H1 (cell line): ENCODE measurements at regions not wholly inside any gene's neighbourhood (a gene's known extent, or its start where the extent isn't known, plus 50 kb on each side); places are given as distances from the start of the nearest gene placed in this dataset.

Experiments used
- ASH2L ChIP-seq: fragments of 200-600, 300-600 bp; sonication (generic); IDR thresholded peaks from one replicate; pipeline ENCODE4 v1.7.1; 2017; ENCODE audit warnings: low read length
- ATF3 ChIP-seq: IDR thresholded peaks from 2 replicates; pipeline ENCODE4 v1.6.1; 2011; ENCODE audit warnings: low read depth, mild to moderate bottlenecking, low read length; ENCODE audit not compliant: insufficient read depth
- CHD1 ChIP-seq: IDR thresholded peaks from 2 replicates; pipeline ENCODE4 v1.6.1; 2012; ENCODE audit warnings: low read depth, low read length, improper control_type of control experiment
- CHD2 ChIP-seq: IDR thresholded peaks from 2 replicates; pipeline ENCODE4 v1.6.1; 2012; ENCODE audit warnings: low read length, improper control_type of control experiment
- SAP30 ChIP-seq: fragments of 300-600 bp; sonication (generic); IDR thresholded peaks from 2 replicates; pipeline ENCODE4 v1.7.1; 2012; ENCODE audit warnings: low read length, moderate library complexity, mild to moderate bottlenecking, inconsistent platforms; ENCODE audit not compliant: insufficient read depth, insufficient replicate concordance

DNA sequence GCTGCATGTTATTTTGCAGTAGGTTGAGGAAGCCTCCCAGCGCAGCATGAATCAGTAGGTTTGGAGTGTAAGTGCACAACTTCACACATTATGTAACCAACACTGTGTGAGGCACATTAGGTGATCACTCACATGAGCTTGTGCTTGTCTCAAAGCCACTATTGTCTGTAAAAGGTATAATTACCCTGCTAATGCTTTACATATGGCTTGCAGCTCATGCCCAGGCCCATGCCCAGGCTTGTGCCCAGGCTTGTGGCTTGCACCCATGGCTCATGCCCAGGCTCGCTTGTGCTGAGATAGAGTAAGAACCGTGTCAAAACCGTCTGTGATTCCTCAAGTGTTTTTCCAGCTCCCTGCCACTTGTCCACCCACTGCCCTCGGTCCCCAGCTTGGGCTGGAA is 596.3 kb downstream of the LTN1 start (continued):
- no peak for TF ChIP-seq ATF3
- no peak for TF ChIP-seq CHD1
- TF ChIP-seq ASH2L: no peak
- TF ChIP-seq SAP30: no peak
- no peak for TF ChIP-seq CHD2
